ENCODE measurements at regions not wholly inside any gene's neighbourhood (a gene's known extent, or its start where the extent isn't known, plus 50 kb on each side); places are given as distances from the start of the nearest gene placed in this dataset.
"Not testable (repeated sequence)": the region's sequence is repeated elsewhere in the genome, so short reads cannot be mapped to it uniquely, and the experiment has no call there.

DNA sequence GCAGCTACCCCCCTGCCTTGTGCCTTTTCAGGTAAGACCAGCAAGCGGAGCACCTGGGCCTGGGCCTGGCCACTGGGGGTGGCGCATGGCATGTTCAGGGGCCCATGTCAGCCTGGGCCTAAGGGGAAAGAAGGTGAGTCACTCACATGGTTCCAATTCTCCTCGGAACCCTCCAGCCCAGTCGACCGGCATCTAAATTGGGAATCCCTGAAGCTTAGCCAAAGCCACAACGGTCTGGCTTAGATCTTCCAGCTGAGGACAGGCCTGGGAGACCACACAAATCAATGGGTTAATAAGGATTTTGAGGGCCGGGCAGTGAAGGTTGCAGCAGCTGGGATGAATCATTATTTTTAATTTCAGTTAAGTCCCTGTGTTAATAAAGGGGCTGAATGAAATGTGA, 145.1 kb upstream of the SMYD2 start:
- no peaks in the 10 kb centered on the region for H3K9me3 ChIP-seq (ENCODE audit: control insufficient read depth in 2 of 2, low read length in 2 of 2)
- no peaks in the 10 kb centered on the region for H3K36me3 ChIP-seq (ENCODE audit: control insufficient read depth in 2 of 2, insufficient read depth in 2 of 2, low read length in 2 of 2)
- no peaks in the 10 kb centered on the region for H3K4me1 ChIP-seq (ENCODE audit: control insufficient read depth in 2 of 2, insufficient read depth in 2 of 2, low read length in 2 of 2)
- no peak overlapping the region for H3K27ac ChIP-seq (ENCODE audit: low read depth in 2 of 2, low read length in 2 of 2)
- no peak overlapping the region for H3K9ac ChIP-seq (ENCODE audit: low read depth in 1 of 2, low read length in 2 of 2)
- no peak overlapping the region for H3K4me3 ChIP-seq (ENCODE audit: low read length in 2 of 2)
- no peaks in the 10 kb centered on the region for H3K27me3 ChIP-seq (ENCODE audit: control insufficient read depth in 2 of 2, insufficient read depth in 2 of 2, low read length in 2 of 2)

DNA sequence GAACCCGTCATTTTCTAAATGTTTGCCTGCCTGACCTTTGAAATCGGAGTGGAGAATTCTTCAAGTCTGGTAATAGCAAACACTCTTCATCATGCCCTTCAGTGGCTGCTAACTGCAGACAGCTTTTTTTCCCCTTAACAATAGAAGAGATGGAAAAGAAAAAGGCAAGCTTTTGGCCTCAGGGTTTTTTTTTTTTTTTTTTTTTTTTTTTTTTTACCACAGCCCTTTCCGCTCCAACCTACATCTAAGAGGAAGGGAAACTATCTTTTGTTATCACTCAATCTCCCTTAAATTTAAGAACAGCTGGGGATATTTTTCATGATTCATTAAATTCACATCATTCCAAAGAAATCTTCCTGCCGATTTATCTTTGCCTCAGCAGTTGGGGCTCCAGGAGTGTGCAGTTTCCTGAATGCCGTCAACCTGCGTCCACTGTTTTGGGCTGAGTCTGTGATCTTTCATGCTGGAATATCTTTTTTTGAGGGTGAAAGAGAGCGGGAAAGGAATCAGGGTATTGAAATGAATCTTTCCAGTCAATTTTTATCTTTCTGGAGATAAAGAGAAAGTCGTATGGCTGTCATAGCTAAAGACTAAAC, 144.5 kb upstream of the SMYD2 start:
- Histone ChIP-seq H3K4me3 (ENCODE audit: low read length in 2 of 2) (no peak overlapping the region), H3K27me3 (ENCODE audit: control insufficient read depth in 2 of 2, insufficient read depth in 2 of 2, low read length in 2 of 2) (no peaks in the 10 kb centered on the region), H3K27ac (ENCODE audit: low read depth in 2 of 2, low read length in 2 of 2) (no peak overlapping the region), H3K9me3 (ENCODE audit: control insufficient read depth in 2 of 2, low read length in 2 of 2) (no peaks in the 10 kb centered on the region), H3K36me3 (ENCODE audit: control insufficient read depth in 2 of 2, insufficient read depth in 2 of 2, low read length in 2 of 2) (no peaks in the 10 kb centered on the region), H3K9ac (ENCODE audit: low read depth in 1 of 2, low read length in 2 of 2) (no peak overlapping the region), H3K4me1 (ENCODE audit: control insufficient read depth in 2 of 2, insufficient read depth in 2 of 2, low read length in 2 of 2) (no peaks in the 10 kb centered on the region)

DNA sequence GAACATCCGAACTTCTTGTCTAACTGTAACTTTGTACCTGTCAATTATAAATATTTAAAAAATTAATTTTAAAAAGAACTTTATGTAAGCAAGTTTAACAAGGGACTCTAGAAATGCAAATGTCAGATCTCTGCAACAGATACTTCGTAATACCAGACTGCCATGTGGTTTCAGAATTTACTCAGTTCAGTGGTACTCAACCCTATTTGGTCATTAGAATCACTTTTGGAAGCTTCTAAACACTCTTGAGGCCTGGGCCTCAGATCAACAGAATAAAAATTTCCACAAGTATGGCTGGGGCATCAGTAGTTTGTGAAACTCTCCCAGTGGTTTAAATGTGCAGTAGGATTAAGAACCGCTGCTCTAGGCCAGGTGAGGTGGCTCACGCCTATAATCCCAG, 139.5 kb upstream of the SMYD2 start:
- Histone ChIP-seq H3K9ac (ENCODE audit: low read depth in 1 of 2, low read length in 2 of 2) (no peak overlapping the region), H3K27me3 (ENCODE audit: control insufficient read depth in 2 of 2, insufficient read depth in 2 of 2, low read length in 2 of 2) (no peaks in the 10 kb centered on the region), H3K4me3 (ENCODE audit: low read length in 2 of 2) (no peak overlapping the region), H3K4me1 (ENCODE audit: control insufficient read depth in 2 of 2, insufficient read depth in 2 of 2, low read length in 2 of 2) (peaks cover 0 to 2% of the 10 kb centered on the region in 2 donors), H3K9me3 (ENCODE audit: control insufficient read depth in 2 of 2, low read length in 2 of 2) (no peaks in the 10 kb centered on the region), H3K36me3 (ENCODE audit: control insufficient read depth in 2 of 2, insufficient read depth in 2 of 2, low read length in 2 of 2) (no peaks in the 10 kb centered on the region), H3K27ac (ENCODE audit: low read depth in 2 of 2, low read length in 2 of 2) (no peak overlapping the region)

DNA sequence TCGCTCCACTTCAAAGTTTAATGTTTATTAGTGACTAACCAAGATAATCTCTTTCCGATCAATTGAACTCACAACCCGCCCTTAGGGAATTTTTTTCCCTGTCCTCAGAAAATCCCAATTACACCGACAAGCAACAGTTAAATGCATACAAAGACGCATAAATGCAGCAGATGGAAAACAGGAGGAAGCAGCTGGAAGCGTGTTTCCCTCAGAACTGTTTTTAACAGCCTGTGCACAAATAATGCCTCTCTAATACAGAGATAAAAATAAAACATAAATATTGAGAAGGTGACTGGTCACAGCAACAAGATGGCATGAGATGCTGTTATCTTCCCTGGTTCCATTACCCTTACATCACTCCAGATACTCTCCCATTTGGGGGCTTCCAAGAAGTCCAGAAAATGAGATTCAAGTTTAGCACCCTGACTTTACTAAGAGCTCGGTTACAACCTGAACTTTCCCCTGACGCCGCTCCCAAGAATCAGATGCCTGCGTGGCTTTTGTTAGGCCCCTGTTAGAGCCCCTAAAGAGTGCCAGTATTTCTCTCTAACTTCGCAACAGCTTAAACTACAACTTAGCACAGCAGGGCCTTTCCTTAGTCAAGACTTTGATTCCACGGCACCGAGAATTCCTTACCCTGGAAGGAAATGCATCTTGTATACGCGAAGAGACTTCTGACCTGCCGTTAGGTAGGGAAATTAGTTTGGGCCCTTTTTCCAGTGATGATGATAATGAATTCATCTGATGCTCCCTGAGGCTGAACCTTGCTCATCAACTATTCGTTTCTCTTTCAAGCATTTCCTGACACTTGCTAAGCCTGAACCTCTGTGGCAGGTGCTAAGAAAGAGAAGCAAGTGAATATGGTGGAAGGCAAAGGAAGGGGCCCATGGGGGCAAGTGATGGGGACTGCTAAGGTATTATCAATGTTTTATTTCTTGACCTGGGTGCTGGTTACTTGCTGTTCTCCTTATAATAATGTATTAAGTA, 137.7 kb upstream of the SMYD2 start:
- Histone ChIP-seq H3K36me3 (ENCODE audit: control insufficient read depth in 2 of 2, insufficient read depth in 2 of 2, low read length in 2 of 2) (no peaks in the 10 kb centered on the region), H3K4me1 (ENCODE audit: control insufficient read depth in 2 of 2, insufficient read depth in 2 of 2, low read length in 2 of 2) (peaks cover 0 to 2% of the 10 kb centered on the region in 2 donors), H3K9me3 (ENCODE audit: control insufficient read depth in 2 of 2, low read length in 2 of 2) (no peaks in the 10 kb centered on the region), H3K9ac (ENCODE audit: low read depth in 1 of 2, low read length in 2 of 2) (no peak overlapping the region), H3K27me3 (ENCODE audit: control insufficient read depth in 2 of 2, insufficient read depth in 2 of 2, low read length in 2 of 2) (no peaks in the 10 kb centered on the region), H3K27ac (ENCODE audit: low read depth in 2 of 2, low read length in 2 of 2) (no peak overlapping the region), H3K4me3 (ENCODE audit: low read length in 2 of 2) (no peak overlapping the region)

DNA sequence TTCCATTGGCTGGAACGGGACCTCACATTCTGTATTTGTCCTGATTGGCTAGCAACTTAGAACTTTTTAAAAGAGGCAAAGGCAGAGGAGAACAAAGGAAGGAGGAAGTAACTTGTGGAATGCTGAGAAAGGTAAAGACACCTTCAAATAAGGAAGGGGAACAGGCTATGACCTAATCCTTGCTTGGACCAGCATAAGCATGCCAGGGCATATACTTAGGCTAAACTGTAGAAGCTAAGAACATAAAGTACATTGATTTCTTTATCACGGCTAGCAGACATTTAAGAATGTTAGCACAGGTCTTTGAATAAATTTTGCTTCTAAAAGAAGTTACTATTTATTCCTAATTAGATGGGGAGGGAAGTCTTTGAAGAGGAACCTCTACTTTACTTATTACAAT, 136.4 kb upstream of the SMYD2 start:
- not testable (repeated sequence) for H3K27me3 ChIP-seq (ENCODE audit: control insufficient read depth in 2 of 2, insufficient read depth in 2 of 2, low read length in 2 of 2); H3K9ac ChIP-seq (ENCODE audit: low read depth in 1 of 2, low read length in 2 of 2); H3K4me1 ChIP-seq (ENCODE audit: control insufficient read depth in 2 of 2, insufficient read depth in 2 of 2, low read length in 2 of 2); H3K27ac ChIP-seq (ENCODE audit: low read depth in 2 of 2, low read length in 2 of 2); H3K4me3 ChIP-seq (ENCODE audit: low read length in 2 of 2); H3K36me3 ChIP-seq (ENCODE audit: control insufficient read depth in 2 of 2, insufficient read depth in 2 of 2, low read length in 2 of 2); H3K9me3 ChIP-seq (ENCODE audit: control insufficient read depth in 2 of 2, low read length in 2 of 2)

DNA sequence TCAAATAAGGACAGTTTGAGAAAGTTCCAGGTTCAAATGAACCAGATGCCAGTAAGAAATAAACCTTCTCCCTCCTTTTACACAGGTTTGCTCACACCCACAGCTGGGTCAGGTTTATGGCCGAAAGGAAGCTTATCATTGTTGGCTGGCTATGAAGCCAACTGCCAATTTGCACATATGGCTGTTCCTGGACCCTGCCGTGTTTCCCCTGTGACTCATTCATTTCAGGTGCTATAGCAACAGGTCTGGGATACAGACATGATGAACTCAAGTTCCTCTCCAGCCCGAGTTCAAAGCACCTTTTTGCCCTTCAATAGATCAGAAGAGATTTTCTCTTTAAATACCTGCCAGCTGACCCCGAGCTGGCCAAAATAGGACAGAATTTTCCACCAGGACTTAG, 134.4 kb upstream of the SMYD2 start:
- H3K9me3 ChIP-seq (ENCODE audit: control insufficient read depth in 2 of 2, low read length in 2 of 2): no peaks in the 10 kb centered on the region
- H3K4me3 ChIP-seq (ENCODE audit: low read length in 2 of 2): no peak overlapping the region
- H3K36me3 ChIP-seq (ENCODE audit: control insufficient read depth in 2 of 2, insufficient read depth in 2 of 2, low read length in 2 of 2): no peaks in the 10 kb centered on the region
- H3K9ac ChIP-seq (ENCODE audit: low read depth in 1 of 2, low read length in 2 of 2): no peak overlapping the region
- no peak overlapping the region for H3K27ac ChIP-seq (ENCODE audit: low read depth in 2 of 2, low read length in 2 of 2)
- no peaks in the 10 kb centered on the region for H3K27me3 ChIP-seq (ENCODE audit: control insufficient read depth in 2 of 2, insufficient read depth in 2 of 2, low read length in 2 of 2)
- H3K4me1 ChIP-seq (ENCODE audit: control insufficient read depth in 2 of 2, insufficient read depth in 2 of 2, low read length in 2 of 2): peaks cover 0 to 2% of the 10 kb centered on the region in 2 donors

DNA sequence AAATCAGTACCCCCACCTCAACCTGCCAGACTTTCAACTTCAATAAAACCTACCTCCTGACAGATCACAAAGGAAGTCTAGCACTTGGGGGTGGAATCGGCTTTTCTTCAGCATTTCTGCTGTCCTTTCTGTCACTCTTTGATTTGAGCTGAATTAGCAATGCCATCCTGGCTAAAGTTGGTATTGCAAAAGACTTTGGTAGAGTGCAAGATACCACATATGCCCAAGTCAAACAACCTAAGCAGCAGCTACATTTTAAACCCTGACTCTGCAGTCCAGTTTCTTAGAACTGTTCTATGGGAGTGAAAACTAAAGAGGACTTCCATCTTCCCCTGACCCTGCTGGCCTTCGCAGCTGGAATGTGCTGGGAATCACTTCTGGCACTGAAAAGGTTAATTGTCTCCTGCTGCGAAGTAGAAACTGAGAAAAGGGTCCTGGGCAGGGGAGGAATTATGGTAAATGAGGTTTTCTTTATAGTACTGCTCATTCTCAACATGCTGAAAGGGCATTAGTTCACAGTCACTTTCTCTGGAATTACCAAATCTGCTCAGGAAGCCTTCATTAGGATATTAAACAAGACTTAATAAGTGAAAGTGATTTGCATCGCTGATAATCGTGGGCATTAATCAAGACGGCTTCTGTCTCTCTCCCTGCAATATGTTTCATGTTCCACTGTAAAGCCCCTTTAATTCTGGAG, 126.2 kb upstream of the SMYD2 start:
- no peaks in the 10 kb centered on the region for H3K27me3 ChIP-seq (ENCODE audit: control insufficient read depth in 2 of 2, insufficient read depth in 2 of 2, low read length in 2 of 2)
- H3K4me3 ChIP-seq (ENCODE audit: low read length in 2 of 2): no peak overlapping the region
- H3K4me1 ChIP-seq (ENCODE audit: control insufficient read depth in 2 of 2, insufficient read depth in 2 of 2, low read length in 2 of 2): no peaks in the 10 kb centered on the region
- no peak overlapping the region for H3K27ac ChIP-seq (ENCODE audit: low read depth in 2 of 2, low read length in 2 of 2)
- H3K9ac ChIP-seq (ENCODE audit: low read depth in 1 of 2, low read length in 2 of 2): no peak overlapping the region
- no peaks in the 10 kb centered on the region for H3K9me3 ChIP-seq (ENCODE audit: control insufficient read depth in 2 of 2, low read length in 2 of 2)
- H3K36me3 ChIP-seq (ENCODE audit: control insufficient read depth in 2 of 2, insufficient read depth in 2 of 2, low read length in 2 of 2): no peaks in the 10 kb centered on the region

DNA sequence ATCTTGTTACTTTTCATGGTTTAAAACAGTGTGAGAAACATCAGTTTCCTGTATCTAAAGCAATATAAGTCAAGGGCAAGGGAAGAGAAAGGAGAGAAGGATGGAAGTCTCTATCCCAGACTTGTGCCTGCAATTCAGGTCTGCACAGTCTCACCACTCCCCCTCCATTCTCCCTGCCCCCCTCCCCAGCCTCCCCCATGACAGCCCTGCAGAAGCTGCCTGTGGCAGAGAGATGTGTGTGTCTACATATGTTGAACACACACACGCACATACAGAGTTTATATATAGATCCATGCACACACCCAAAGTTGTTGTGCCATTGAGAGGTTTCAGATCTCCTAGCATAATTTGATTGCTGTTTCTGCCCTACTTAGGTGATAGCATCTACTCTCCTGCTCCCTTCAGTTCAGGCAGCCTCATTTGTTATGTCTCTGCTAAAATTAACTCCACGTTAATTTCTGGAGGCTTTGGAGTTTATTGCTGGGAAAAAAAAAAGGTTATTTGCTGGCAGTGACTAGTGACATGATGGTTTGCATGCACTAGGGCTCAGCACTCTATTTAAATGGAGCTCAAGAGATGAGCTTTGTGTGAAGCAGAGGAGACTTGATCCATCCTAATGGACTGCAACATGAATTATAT, 124.9 kb upstream of the SMYD2 start:
- H3K4me1 ChIP-seq (ENCODE audit: control insufficient read depth in 2 of 2, insufficient read depth in 2 of 2, low read length in 2 of 2): no peaks in the 10 kb centered on the region

DNA sequence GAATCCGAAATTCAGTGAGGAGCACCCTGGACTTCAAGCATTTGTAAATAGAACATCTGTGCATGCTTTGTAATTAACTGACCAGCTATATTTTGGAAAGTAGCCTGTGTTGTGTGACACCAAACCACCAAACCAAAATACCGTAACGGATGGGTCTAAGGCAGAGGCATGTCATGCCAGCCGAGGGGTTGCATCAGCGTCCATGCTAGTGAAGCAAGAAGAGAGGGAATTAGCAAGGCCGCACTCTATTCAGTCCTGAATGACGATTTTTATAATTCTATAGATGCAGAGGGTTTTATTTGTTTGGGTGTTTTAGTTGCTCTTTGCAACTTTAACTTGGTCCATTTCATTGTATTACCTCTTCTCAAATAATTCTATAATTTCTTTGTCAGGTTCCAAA, 116.8 kb upstream of the SMYD2 start:
- Histone ChIP-seq H3K9ac (ENCODE audit: low read depth in 1 of 2, low read length in 2 of 2) (no peak overlapping the region), H3K36me3 (ENCODE audit: control insufficient read depth in 2 of 2, insufficient read depth in 2 of 2, low read length in 2 of 2) (no peaks in the 10 kb centered on the region)

More for the DNA sequence above, 124.9 kb upstream of the SMYD2 start:
- no peaks in the 10 kb centered on the region for H3K36me3 ChIP-seq (ENCODE audit: control insufficient read depth in 2 of 2, insufficient read depth in 2 of 2, low read length in 2 of 2)
- no peaks in the 10 kb centered on the region for H3K27me3 ChIP-seq (ENCODE audit: control insufficient read depth in 2 of 2, insufficient read depth in 2 of 2, low read length in 2 of 2)
- no peaks in the 10 kb centered on the region for H3K9me3 ChIP-seq (ENCODE audit: control insufficient read depth in 2 of 2, low read length in 2 of 2)
- H3K9ac ChIP-seq (ENCODE audit: low read depth in 1 of 2, low read length in 2 of 2): no peak overlapping the region
- no peak overlapping the region for H3K27ac ChIP-seq (ENCODE audit: low read depth in 2 of 2, low read length in 2 of 2)
- no peak overlapping the region for H3K4me3 ChIP-seq (ENCODE audit: low read length in 2 of 2)

More for the DNA sequence above, 116.8 kb upstream of the SMYD2 start:
- no peak overlapping the region for H3K4me3 ChIP-seq (ENCODE audit: low read length in 2 of 2)
- no peaks in the 10 kb centered on the region for H3K27me3 ChIP-seq (ENCODE audit: control insufficient read depth in 2 of 2, insufficient read depth in 2 of 2, low read length in 2 of 2)
- no peak overlapping the region for H3K27ac ChIP-seq (ENCODE audit: low read depth in 2 of 2, low read length in 2 of 2)
- no peaks in the 10 kb centered on the region for H3K9me3 ChIP-seq (ENCODE audit: control insufficient read depth in 2 of 2, low read length in 2 of 2)
- no peaks in the 10 kb centered on the region for H3K4me1 ChIP-seq (ENCODE audit: control insufficient read depth in 2 of 2, insufficient read depth in 2 of 2, low read length in 2 of 2)
